ENCODE measurements at regions not wholly inside any gene's neighbourhood (a gene's known extent, or its start where the extent isn't known, plus 50 kb on each side); places are given as distances from the start of the nearest gene placed in this dataset.
"Not testable (repeated sequence)": the region's sequence is repeated elsewhere in the genome, so short reads cannot be mapped to it uniquely, and the experiment has no call there.

DNA sequence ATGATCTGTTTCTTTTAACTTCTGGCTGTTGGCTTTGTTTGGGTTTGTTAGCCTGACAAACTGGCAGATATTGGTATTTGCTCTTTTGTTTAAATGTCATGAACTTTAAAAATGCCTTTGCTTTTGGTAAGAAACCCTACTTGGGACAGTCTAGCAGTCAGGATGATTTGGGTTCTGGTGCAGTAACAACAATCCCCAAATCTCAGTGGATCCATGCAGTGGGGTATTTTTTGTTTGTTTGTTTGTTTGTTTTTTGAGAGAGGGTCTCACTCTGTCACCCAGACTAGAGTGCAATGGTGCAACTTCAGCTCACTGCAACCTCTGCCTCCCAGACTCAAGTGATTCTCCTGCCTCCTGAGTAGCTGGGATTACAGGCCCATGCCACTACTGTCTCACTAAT lies 120.9 kb downstream of the ART5 start:
- TF ChIP-seq MYC (IDR thresholded peaks at IDR 0.05; ENCODE audit: insufficient read depth, insufficient read length, insufficient replicate concordance, low read length, severe bottlenecking); NFIC (IDR thresholded peaks at IDR 0.05; ENCODE audit: low read depth, low read length); BRCA1 (IDR thresholded peaks at IDR 0.05; ENCODE audit: low read depth, low read length); STAT3 (IDR thresholded peaks at IDR 0.05; ENCODE audit: low read depth, low read length); BMI1 (IDR thresholded peaks at IDR 0.05; ENCODE audit: borderline replicate concordance); ATF7 (IDR thresholded peaks at IDR 0.05; ENCODE audit: low read depth); ZNF274 (IDR thresholded peaks at IDR 0.05; ENCODE audit: insufficient read depth, insufficient read length); ZNF24 (IDR thresholded peaks at IDR 0.05); TARDBP (IDR thresholded peaks at IDR 0.05; ENCODE audit: borderline replicate concordance); CREB1 (IDR thresholded peaks at IDR 0.05; ENCODE audit: low read depth): not testable (repeated sequence)
- TF ChIP-seq, protein P1, sequence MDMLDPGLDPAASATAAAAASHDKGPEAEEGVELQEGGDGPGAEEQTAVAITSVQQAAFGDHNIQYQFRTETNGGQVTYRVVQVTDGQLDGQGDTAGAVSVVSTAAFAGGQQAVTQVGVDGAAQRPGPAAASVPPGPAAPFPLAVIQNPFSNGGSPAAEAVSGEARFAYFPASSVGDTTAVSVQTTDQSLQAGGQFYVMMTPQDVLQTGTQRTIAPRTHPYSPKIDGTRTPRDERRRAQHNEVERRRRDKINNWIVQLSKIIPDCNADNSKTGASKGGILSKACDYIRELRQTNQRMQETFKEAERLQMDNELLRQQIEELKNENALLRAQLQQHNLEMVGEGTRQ (IDR thresholded peaks at IDR 0.05; ENCODE audit: borderline replicate concordance, low read depth, low read length) = not testable (repeated sequence)
- TF ChIP-seq, protein P2, sequence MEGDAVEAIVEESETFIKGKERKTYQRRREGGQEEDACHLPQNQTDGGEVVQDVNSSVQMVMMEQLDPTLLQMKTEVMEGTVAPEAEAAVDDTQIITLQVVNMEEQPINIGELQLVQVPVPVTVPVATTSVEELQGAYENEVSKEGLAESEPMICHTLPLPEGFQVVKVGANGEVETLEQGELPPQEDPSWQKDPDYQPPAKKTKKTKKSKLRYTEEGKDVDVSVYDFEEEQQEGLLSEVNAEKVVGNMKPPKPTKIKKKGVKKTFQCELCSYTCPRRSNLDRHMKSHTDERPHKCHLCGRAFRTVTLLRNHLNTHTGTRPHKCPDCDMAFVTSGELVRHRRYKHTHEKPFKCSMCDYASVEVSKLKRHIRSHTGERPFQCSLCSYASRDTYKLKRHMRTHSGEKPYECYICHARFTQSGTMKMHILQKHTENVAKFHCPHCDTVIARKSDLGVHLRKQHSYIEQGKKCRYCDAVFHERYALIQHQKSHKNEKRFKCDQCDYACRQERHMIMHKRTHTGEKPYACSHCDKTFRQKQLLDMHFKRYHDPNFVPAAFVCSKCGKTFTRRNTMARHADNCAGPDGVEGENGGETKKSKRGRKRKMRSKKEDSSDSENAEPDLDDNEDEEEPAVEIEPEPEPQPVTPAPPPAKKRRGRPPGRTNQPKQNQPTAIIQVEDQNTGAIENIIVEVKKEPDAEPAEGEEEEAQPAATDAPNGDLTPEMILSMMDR (IDR thresholded peaks at IDR 0.05 in 2 of 3, conservative IDR thresholded peaks at IDR 0.05 in 1 of 3; ENCODE audit: control insufficient read depth in 2 of 3, extremely low read depth in 1 of 3, insufficient read depth in 1 of 3, low read depth in 3 of 3, low read length in 3 of 3) = not testable (repeated sequence)
